Caco-2 (cell line): ENCODE measurements at regions not wholly inside any gene's neighbourhood (a gene's known extent, or its start where the extent isn't known, plus 50 kb on each side); places are given as distances from the start of the nearest gene placed in this dataset.

Experiments
- BruUV-seq: library from RNA; stranded (reverse); fragments of 400-500 nt; replicated peaks from 2 replicates; lab custom pipeline; 2021; lab: Mats Ljungman, UMichigan
- CTCF ChIA-PET: fragments of 300-600 bp; sonication (Branson Sonifier 250); formaldehyde crosslinking; loops from one replicate; lab custom pipeline; 2022; ENCODE audit warnings: antibody characterized with exemption; lab: Charles Lee
- POLR2A ChIA-PET: fragments of 300-600 bp; sonication (Branson Sonifier 250); formaldehyde crosslinking; loops from one replicate; lab custom pipeline; 2022; ENCODE audit warnings: antibody characterized with exemption; lab: Charles Lee
- DNase-seq, 2 experiments: peaks; one replicate each; pipeline versions ENCODE4 v3.0.0 to v3.0.0-alpha.2; 2020 to 2022
- H3K27me3 ChIP-seq: replicated peaks from 2 replicates; pipeline ENCODE4 v1.6.0; 2011; ENCODE audit warnings: low read length; ENCODE audit not compliant: control insufficient read depth, insufficient read depth
- H3K36me3 ChIP-seq: 2 replicates; pipeline ENCODE4 v1.5.1; 2011; ENCODE audit warnings: low read length; ENCODE audit not compliant: control insufficient read depth, insufficient read depth
- H3K4me1 ChIP-seq: fragments of 250-450 bp; sonication (Bioruptor Pico); 2 replicates; pipeline ENCODE4 v1.5.1; 2020; ENCODE audit warnings: mild to moderate bottlenecking
- H3K4me3 ChIP-seq: 2 replicates; pipeline ENCODE4 v1.5.1; 2011; ENCODE audit warnings: low read depth, mild to moderate bottlenecking, control low read depth, low read length
- H3K9me3 ChIP-seq: fragments of 250-450 bp; sonication (Bioruptor Pico); 2 replicates; pipeline ENCODE4 v1.5.1; 2020; ENCODE audit warnings: mild to moderate bottlenecking, moderate library complexity
- H3K27ac Mint-ChIP-seq: one replicate; pipeline ENCODE4 v1.8.0; 2022; ENCODE audit warnings: mixed read lengths; ENCODE audit not compliant: unreplicated experiment
- H3K27me3 Mint-ChIP-seq: one replicate; pipeline ENCODE4 v1.8.0; 2022; ENCODE audit warnings: mixed read lengths; ENCODE audit not compliant: insufficient read depth, unreplicated experiment
- H3K36me3 Mint-ChIP-seq: one replicate; pipeline ENCODE4 v1.8.0; 2022; ENCODE audit warnings: mild to moderate bottlenecking, mixed read lengths; ENCODE audit not compliant: insufficient read depth, unreplicated experiment
- H3K4me1 Mint-ChIP-seq: one replicate; pipeline ENCODE4 v1.8.0; 2022; ENCODE audit warnings: low read depth, mixed read lengths; ENCODE audit not compliant: unreplicated experiment
- H3K4me3 Mint-ChIP-seq: one replicate; pipeline ENCODE4 v1.8.0; 2022; ENCODE audit warnings: mild to moderate bottlenecking, moderate library complexity, mixed read lengths; ENCODE audit not compliant: unreplicated experiment
- H3K9me3 Mint-ChIP-seq: one replicate; pipeline ENCODE4 v1.8.0; 2022; ENCODE audit warnings: mixed read lengths; ENCODE audit not compliant: unreplicated experiment
- CTCF ChIP-seq, 2 experiments: fragments of 200-600 bp in 1 of 2; IDR thresholded peaks; 1 replicate in 1 of 2; 2 replicates in 1 of 2; pipeline versions ENCODE4 v1.5.1 to v1.8.0; 2011 to 2022; ENCODE audit warnings: antibody characterized with exemption in 1 of 2, control low read depth in 1 of 2, inconsistent platforms in 1 of 2, low read depth in 1 of 2, low read length in 1 of 2, mild to moderate bottlenecking in 1 of 2, moderate library complexity in 1 of 2; ENCODE audit not compliant: insufficient read depth in 1 of 2, severe bottlenecking in 1 of 2, unreplicated experiment in 1 of 2
- intact Hi-C: fragments of 100-400 bp; cut with micrococcal nuclease; formaldehyde crosslinking; loops from one replicate; pipeline ENCODE4 v1.10.0; 2022; ENCODE audit not compliant: unreplicated experiment

GRCh38 chr6:132076452-132076851, 125.3 kb upstream of the CCN2 start:
- Mint-ChIP-seq H3K36me3 (no peaks in the 10 kb centered on the region), H3K4me1 (no peaks in the 10 kb centered on the region), H3K9me3 (peaks cover 9% of the 10 kb centered on the region), H3K27me3 (no peaks in the 10 kb centered on the region), H3K27ac (no peak overlapping the region), H3K4me3 (no peak overlapping the region)
- Histone ChIP-seq H3K27me3 (no peaks in the 10 kb centered on the region), H3K9me3 (no peaks in the 10 kb centered on the region), H3K4me1 (no peaks in the 10 kb centered on the region), H3K4me3 (no peak overlapping the region), H3K36me3 (no peaks in the 10 kb centered on the region)
- BruUV-seq, result no TSS peak
- no peak for DNase-seq
- POLR2A ChIA-PET, result no interaction called here
- CTCF ChIA-PET, result no interaction called here
- intact Hi-C loops, result no loop called here
- no peak for TF ChIP-seq CTCF (IDR thresholded peaks at IDR 0.05; ENCODE audit: insufficient read depth in 1 of 2, low read depth in 1 of 2, low read length in 1 of 2, severe bottlenecking in 1 of 2, unreplicated experiment in 1 of 2)

- H3K27me3 Mint-ChIP-seq, result no peaks in the 10 kb centered on the region
- H3K27ac Mint-ChIP-seq, result no peak overlapping the region
- no peak overlapping the region for H3K4me3 ChIP-seq
These were observed 121.7 kb upstream of the CCN2 start for GRCh38 chr6:132072831-132073230.

GRCh38 chr6:132072271-132072670, 121.1 kb upstream of the CCN2 start:
- CTCF ChIA-PET, result no interaction called here
- intact Hi-C loops, result no loop called here

More at GRCh38 chr6:132072831-132073230, 121.7 kb upstream of the CCN2 start:
- ChIA-PET CTCF (no interaction called here), POLR2A (no interaction called here)
- BruUV-seq, result no TSS peak
- TF ChIP-seq CTCF (IDR thresholded peaks at IDR 0.05; ENCODE audit: insufficient read depth in 1 of 2, low read depth in 1 of 2, low read length in 1 of 2, severe bottlenecking in 1 of 2, unreplicated experiment in 1 of 2), result no peak
- Mint-ChIP-seq H3K4me1 (no peaks in the 10 kb centered on the region), H3K36me3 (no peaks in the 10 kb centered on the region), H3K9me3 (no peaks in the 10 kb centered on the region), H3K4me3 (no peak overlapping the region)
- Histone ChIP-seq H3K4me1 (no peaks in the 10 kb centered on the region), H3K36me3 (no peaks in the 10 kb centered on the region), H3K27me3 (no peaks in the 10 kb centered on the region), H3K9me3 (no peaks in the 10 kb centered on the region)
- DNase-seq, result no peak
- intact Hi-C loops, result no loop called here

More at GRCh38 chr6:132072271-132072670, 121.1 kb upstream of the CCN2 start:
- H3K27me3 ChIP-seq, result no peaks in the 10 kb centered on the region
- no peak overlapping the region for H3K4me3 ChIP-seq
- H3K4me1 ChIP-seq, result no peaks in the 10 kb centered on the region
- no peaks in the 10 kb centered on the region for H3K9me3 ChIP-seq
- Mint-ChIP-seq H3K27ac (no peak overlapping the region), H3K9me3 (no peaks in the 10 kb centered on the region), H3K36me3 (no peaks in the 10 kb centered on the region), H3K4me1 (no peaks in the 10 kb centered on the region), H3K4me3 (no peak overlapping the region), H3K27me3 (no peaks in the 10 kb centered on the region)
- DNase-seq, result no peak
- POLR2A ChIA-PET, result no interaction called here
- no TSS peak for BruUV-seq
- no peaks in the 10 kb centered on the region for H3K36me3 ChIP-seq
- TF ChIP-seq CTCF (IDR thresholded peaks at IDR 0.05; ENCODE audit: insufficient read depth in 1 of 2, low read depth in 1 of 2, low read length in 1 of 2, severe bottlenecking in 1 of 2, unreplicated experiment in 1 of 2), result no peak
